GM12864 (cell line): ENCODE measurements at regions not wholly inside any gene's neighbourhood (a gene's known extent, or its start where the extent isn't known, plus 50 kb on each side); places are given as distances from the start of the nearest gene placed in this dataset.

Experiments
- DNase-seq: peaks from one replicate; pipeline ENCODE4 v3.0.0-alpha.2; 2011; ENCODE audit warnings: low read depth
- H3K4me3 ChIP-seq: 2 replicates; pipeline ENCODE4 v1.5.1; 2011; ENCODE audit warnings: mild to moderate bottlenecking, low read depth, low read length, control low read depth
- TF ChIP-seq, protein P1 (sequence below): IDR thresholded peaks from 2 replicates; pipeline ENCODE4 v1.5.1; 2011; ENCODE audit warnings: low read depth, mild to moderate bottlenecking, moderate library complexity, low read length, control low read depth, inconsistent platforms; ENCODE audit errors: missing control alignments

GRCh38 chr11:97367406-97368083, 977.7 kb downstream of the JRKL start:
- TF ChIP-seq, protein P1, sequence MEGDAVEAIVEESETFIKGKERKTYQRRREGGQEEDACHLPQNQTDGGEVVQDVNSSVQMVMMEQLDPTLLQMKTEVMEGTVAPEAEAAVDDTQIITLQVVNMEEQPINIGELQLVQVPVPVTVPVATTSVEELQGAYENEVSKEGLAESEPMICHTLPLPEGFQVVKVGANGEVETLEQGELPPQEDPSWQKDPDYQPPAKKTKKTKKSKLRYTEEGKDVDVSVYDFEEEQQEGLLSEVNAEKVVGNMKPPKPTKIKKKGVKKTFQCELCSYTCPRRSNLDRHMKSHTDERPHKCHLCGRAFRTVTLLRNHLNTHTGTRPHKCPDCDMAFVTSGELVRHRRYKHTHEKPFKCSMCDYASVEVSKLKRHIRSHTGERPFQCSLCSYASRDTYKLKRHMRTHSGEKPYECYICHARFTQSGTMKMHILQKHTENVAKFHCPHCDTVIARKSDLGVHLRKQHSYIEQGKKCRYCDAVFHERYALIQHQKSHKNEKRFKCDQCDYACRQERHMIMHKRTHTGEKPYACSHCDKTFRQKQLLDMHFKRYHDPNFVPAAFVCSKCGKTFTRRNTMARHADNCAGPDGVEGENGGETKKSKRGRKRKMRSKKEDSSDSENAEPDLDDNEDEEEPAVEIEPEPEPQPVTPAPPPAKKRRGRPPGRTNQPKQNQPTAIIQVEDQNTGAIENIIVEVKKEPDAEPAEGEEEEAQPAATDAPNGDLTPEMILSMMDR, result no peak
- DNase-seq, result no peak
- H3K4me3 ChIP-seq, result no peak overlapping the region

DNA sequence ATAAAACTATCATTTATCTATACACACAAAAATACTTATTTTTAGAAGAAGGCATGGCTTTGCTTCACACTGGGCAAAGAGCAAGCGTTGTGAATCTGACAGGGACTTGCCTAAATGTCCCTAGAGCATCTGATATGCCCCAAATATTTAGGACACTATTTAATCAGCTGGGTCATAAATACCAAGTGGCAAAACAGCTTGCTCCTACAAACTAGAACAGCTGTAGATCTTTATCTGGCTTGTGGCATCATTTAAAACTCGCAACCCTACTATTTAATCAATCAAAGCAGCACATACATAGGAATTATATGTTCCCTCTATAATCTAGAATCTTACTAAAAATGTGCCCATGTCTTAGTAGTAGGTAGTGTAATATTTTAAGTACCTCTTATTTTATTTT, 999.5 kb downstream of the JRKL start:
- DNase-seq, result no peak
- TF ChIP-seq, protein P1, result no peak
- H3K4me3 ChIP-seq, result no peak overlapping the region

DNA sequence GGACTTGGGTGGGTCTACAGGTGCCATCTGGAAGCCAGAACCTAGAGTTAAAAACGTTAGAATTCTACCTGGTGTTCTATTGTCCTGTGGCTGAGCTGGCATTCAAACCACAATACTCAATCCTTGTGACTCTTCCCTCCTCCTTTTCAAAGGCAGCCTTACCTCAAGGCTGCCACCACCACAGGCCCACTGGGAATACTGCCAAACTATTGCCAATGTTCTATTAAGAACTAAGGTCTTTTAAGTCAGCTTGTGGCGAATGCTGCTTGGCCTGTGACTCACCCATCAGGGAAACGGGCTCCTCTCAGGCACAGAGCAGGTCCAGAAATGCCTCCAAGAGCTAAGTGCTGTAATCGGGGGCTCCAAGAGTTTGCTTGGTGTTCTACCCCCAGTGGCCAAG, 1008.4 kb downstream of the JRKL start:
- DNase-seq, result no peak
- TF ChIP-seq, protein P1, result no peak
- no peak overlapping the region for H3K4me3 ChIP-seq

GRCh38 chr11:97409141-97409540, 1019.3 kb downstream of the JRKL start:
- TF ChIP-seq, protein P1, result no peak
- H3K4me3 ChIP-seq, result no peak overlapping the region
- DNase-seq, result no peak

GRCh38 chr11:97414801-97415200, 1025.0 kb downstream of the JRKL start:
- TF ChIP-seq, protein P1, result no peak
- no peak for DNase-seq
- no peak overlapping the region for H3K4me3 ChIP-seq

DNA sequence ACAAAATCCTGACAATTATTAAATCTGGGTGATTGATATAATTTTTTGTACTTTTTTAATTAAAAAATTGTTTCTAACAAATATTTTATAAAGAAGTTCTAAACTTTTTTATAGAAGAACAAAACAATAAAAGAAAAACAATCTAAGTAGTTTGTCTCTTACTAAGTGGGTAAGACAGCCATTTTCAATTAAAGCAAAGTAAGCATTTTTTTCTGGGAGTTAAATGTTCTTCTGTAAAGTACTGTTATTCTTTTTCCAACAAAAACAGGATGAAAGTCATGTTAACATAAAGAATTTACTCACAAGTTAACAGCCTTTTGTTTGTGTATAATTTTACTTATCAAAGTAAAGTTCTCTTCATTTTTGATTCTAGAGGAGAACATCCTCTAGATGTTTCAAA, 1029.9 kb downstream of the JRKL start:
- DNase-seq, result no peak
- TF ChIP-seq, protein P1, result no peak
- H3K4me3 ChIP-seq, result no peak overlapping the region

GRCh38 chr11:97428247-97428790, 1038.5 kb downstream of the JRKL start:
- DNase-seq, result no peak
- TF ChIP-seq, protein P1, result no peak
- no peak overlapping the region for H3K4me3 ChIP-seq
